HG02981 (cell line): ENCODE measurements at regions not wholly inside any gene's neighbourhood (a gene's known extent, or its start where the extent isn't known, plus 50 kb on each side); places are given as distances from the start of the nearest gene placed in this dataset.
"Not testable (repeated sequence)": the region's sequence is repeated elsewhere in the genome, so short reads cannot be mapped to it uniquely, and the experiment has no call there.

Source experiments
- ATAC-seq: cut with Tn5 transposase; IDR thresholded peaks from one replicate; pipeline ENCODE4 v1.9.1; 2021; ENCODE audit warnings: mild to moderate bottlenecking, moderate library complexity; ENCODE audit not compliant: unreplicated experiment

DNA sequence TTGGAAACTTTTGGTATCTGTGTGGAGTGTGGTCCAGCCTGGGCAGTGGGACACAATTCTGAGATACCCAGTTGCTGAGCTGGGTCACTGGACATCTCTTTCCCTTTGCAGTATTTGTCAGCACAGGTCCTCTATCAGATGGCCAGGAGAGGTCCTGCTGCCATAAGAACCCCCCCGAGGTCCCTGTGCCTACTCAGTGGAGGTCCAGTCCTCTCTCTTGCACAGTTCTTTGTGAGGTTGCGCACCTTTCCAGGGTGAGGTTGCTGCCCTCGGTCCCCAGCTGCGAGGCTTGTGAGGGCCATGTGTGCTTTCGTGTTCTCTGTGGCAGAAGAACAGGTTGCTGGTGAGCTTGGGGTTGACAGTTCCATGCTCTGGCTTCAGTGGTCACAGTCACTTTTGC, 320.6 kb downstream of the QKI start:
- no peak for ATAC-seq

DNA sequence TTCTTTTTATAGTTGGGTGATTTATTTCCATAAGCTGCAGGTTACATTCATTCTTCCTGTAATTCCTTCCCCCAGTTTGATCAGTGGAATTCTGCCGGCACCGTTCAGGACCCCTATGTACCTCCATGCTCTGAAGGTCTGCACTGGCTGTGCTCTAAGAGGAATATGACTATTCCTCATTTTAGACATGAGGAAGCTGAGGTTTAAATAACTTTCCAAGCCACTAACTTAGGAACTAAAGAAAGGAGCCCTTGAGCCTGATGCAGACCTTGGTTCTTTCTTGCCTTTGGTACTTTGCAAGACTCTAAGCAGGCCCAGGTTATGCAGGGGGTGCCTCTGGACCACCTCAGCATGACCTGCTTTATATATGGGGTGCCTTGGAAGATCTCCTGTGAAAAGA, 318.5 kb downstream of the QKI start:
- no peak for ATAC-seq

DNA sequence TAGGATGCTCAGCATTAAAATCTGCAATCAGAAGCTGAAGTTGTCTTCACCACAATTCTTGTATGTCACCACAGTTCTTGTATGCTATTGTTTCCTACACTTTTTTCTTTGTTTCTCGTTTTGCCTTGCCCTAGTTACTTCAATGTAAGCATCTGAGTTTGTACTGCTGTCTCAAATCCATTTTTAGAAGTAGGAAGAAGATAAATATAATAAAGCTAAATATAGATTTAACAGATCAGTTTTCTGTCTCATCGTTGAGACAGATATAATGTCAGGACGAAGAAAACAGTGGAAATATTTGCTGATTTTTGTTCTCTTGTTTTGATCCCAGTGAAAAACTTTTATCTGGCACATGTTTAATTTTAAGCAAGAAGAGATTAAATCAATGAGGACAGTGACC, 318.0 kb downstream of the QKI start:
- ATAC-seq: no peak

DNA sequence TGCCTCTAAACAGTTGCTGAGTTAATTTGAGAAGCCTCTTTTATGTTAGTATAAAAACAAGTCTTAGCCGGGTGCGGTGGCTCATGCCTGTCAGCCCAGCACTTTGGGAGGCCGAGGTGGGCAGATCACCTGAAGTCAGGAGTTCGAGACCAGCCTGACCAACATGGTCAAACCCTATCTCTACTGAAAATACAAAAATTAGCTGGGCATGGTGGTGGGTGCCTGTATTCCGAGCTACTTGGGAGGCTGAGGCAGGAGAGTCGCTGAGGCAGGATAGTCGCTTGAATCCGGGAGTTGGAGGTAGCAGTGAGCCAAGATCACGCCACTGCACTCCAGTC, 317.5 kb downstream of the QKI start:
- ATAC-seq: not testable (repeated sequence)

DNA sequence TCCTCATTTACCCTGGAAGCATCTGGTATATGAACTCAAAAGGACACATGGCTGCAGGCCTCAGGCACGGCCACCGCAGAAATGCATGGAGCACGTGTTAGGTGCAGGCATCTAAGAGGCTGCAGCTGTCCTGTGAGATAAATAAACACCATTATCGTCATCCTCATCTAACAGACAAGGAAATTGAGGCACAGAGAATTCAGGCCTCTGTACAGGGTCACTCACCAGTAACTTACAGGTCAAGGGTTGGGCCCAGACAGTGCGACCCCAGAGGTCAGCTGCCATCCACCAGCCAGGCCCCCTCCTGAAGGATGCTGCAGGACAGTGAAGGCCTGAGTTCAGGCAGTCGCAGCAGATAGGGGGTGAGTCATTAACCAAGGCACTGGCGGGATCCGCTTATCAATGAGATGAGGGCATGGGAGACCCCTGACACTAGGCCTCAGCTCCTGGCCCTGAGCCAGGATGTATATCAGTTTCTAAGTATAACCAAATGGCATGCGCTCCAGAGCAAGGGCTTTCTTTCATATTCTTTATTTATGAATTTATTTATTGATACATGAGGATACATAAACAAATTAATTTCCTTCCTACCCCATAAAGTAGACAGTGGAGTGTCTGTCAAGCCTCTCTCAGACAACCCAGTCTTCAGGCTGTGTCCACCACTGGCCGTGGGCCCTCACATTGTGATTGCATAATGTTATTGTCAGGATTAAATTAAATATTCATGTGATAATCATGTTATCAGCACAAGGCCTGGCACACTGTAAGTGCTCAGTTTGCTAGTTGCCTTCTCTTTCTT, 316.9 kb downstream of the QKI start:
- ATAC-seq: no peak

DNA sequence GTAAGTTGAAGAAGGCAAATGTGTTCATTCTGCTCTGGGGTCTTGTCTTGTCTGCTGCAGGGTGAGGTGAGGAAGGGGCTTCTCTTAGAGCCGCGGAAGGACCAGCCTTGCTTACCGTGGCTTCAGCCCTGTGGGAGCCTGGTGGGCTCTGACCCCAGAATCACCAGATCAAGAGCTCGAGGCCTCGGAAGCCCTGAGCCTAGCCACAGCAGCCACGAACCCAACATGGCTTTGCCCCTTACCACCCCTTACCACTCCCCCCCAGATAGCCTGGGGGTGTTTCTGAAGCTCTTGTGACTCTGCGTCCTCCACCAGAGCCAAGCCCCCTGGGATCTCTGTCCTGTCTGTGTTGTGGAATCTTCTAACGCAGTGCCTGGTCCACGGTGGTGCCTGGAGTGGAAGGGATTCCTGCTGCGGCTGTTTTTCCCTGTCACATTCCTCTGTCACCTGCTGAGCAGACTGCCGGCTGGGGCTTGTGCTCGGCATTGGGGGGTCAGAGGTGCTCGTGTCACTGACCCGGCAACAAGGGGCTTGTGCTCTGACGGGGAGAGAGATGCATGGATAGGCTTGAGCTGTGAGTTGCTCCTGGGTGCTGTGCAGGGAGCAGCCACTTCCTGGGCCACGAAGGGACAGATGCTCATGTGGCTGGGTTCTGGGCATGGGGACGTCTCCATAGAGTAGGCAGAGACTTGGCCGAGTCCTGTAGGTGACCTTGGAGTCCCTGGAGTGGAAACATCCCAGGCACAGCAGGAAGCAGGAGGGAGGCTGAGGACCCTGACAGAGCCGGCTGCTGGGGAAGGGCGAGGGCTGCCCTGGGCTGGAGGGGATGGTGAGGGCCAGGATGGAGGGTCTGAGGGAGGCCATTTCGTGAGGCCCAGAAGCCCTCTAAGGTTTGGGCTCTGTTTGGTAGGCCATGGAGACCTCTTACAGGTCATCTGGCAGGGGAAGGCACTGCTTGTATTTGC, 316.0 kb downstream of the QKI start:
- ATAC-seq: no peak

DNA sequence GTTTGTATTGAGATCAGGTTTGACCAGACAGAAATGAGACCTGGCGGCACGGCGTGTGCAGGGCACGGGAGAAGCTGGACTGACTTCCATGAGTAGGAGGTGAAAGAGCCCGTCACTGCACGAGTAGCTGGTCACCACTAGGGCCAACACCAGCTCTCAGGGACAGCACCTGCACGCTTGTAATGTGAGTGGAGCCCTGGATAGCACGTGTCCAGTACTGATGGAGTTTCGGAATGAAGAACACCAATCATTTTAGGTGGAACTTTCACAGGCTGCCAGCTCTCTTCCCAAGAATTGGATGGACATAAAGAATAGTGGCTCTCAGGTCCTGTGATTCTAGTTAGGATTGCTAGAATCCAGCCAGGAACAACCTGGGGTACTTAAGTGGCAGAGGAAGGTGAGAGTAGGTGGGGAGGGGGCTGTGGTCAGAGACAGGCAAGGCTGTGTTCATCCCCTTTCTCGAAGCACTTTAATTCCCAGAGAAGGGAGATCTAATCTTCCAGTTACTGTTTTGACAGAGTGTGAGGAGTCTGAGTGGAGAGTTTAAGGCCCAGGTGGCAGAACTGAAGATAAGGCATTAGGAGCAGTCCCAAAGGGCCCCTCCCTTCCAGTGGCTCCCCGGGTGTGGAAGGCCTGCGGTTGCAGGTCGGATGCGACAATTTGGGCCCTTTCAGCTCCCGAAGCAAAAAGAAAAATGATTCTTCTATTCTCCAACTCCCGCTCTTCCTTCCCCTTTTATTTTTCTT, 314.8 kb downstream of the QKI start:
- ATAC-seq: no peak

DNA sequence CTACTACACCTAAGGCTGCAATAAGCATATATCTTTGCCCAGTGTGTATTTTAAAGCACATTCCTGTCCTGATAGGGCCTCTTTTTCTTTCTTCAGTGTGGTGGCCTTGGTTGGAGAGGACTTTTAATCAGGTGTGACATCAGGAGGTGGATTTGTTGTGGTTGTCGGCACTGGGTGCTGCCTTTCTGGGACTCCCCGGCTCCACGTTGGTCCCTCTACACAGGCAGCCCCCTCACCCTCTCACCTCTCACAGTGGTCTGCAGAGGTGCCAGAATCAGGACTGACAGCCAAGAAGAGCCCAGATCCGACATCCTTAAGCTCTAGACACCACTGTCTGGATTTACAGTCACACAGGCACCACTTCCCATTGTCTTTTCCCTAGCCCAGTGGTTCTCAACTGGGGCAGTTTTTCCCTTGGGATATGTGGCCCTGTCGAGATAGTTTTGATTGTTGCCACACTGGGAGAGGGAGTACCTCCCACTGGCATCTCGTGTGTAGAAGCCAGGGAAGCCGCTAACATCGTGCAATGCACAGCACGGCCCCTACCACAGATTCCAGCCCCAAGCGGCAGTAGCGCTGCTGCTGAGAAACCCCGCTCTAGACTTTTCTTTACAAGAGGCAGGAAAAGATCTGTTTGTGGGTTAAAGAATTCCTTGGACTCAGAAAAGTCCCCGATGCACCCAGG, 314.1 kb downstream of the QKI start:
- ATAC-seq: no peak

DNA sequence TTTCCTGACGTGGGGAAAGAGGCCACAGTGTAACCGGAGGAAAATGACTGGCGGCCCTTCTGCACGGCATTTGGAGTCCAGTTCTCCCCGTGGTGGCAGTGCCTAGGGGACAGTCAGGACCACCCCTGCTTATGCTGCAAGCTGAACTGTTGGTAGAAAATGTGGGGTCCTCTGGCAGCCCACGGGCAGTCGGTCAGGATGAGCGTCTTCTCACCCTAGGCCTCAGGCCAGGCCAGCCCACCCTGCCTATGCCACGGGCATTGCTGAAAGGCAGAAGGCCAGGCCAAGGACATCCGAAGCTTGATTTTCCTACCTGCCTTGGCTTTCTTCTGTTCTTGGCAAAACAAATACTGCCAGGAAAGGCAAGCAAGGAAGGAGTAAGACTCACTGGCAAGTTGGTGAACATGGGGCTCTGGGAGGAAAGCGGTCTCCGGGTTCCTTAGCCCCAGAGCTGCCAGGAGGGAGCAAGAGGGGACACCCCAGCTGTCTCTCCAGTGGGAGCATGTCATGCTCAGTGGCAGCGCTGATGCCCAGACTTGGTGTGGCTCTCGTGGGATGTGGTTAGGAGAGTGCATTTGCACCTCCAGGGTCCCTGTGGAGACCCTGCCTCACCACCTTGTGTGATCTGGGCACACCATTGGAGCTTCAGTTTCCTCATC, 311.6 kb downstream of the QKI start:
- ATAC-seq: no peak

DNA sequence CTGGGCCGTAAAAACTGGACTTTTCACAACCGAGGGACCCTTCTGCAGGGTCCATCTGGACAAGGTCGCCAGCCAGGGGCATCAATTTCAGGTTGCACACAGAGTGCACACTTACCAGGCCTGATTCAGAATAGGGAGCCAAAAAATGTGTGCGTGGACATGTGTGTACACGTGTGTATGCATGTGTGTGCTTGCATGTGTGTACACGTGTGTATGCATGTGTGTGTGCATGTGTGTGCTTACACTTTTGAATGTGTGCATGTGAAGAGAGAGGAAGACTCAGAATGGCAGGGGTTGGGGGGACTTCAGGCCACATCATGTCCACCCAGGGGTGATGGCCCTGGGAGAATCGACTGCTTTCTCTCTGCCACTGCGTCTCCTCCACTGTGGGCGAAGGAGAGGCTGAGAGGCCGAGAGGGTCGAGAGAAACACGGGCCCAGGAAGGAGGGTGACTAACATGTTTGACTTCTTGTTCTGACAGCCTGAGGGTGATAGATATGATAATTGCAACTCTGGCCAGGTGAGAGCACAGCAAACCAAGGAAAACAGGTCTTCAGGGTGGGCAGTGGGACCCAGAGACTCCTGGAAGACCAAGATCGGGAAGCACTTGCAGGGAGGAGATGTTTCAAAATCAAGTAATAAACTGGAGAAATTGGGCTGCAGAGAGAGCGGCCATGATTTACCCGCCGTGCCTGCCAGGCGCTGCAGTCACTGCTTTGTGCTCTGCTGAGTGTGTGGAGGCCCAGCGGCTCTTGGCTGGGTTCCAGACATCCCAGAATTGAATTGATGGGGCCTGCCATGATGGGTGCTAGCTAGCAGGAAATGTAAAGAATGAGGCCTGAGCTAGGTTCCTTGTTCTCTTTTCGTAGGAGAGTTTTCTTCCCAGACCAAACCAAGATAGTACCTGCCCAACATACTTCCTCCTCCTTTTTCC, 310.8 kb downstream of the QKI start:
- ATAC-seq: no peak

DNA sequence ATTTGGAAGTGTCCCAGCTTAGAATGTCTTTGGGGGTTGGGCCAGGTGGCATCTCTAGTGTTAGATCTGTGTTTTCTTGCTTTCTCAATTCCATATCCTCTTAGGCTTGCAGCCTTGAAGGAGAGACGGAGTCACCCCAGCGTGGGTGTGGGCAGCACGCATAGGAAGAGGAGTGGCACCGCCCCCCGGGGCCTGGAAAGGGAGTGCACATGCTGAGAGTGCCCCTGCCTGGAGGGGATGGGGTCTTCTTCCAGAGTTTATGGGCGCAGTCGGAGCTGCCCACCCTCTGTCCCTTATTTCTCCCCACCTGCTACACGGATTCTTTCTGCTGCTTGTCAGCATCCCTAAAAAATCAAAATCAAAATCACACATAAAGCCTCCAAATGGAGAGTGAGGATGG, 309.7 kb downstream of the QKI start:
- ATAC-seq: no peak

DNA sequence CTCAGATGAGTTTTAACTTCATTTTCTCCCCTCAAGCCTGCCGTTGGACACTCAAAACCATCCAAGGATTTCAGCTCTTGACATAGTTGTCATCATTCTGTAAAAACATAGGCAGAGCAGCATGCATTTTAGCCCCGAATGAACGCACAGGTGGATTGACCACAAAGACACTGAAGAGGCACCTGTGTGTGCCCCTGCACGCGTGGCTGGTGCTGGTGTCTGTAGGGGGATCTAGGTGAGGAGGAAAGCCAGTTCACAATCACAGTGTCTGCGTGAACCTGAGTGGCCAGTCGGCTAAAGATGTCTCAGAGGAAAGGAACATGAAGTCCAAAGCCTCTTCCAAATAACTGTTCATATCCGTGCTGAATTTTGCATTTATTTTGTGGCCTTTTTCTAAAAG, 309.2 kb downstream of the QKI start:
- no peak for ATAC-seq

DNA sequence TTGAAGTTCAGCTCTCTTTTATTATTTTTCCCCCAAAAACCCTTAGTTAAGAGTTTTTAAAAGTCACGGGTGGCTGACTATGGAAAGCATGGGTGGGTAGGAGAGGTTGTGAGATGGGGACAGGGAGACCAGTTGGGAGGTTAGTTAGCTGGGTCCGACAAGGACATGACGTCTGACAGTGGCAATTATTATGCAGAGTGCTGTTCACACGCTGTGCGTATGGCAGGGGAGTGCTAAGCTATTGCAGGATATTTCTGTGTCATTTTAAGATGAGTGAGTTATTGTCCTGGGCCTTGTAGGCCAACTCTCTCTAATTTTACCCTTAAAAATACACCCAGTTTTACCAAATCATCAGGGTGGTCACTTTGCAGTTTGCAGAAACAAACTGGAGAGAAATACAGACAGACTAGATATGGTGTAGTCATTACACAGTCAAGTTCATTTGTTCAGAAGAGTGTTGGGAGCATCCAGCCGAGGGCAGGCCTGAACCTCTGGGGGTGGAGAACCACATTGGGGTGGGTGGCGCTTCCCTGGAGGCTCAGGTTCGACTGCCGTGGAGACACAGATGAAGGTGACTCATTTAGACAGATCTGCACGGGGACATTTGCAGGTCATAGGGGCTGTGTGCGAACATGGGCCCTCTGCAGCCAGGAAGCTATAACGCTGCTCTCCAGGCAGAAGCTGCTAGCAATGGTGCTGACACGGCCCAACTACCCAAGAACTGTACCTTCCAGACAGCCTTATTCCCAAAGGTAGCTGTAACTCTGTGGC, 307.6 kb downstream of the QKI start:
- no peak for ATAC-seq

DNA sequence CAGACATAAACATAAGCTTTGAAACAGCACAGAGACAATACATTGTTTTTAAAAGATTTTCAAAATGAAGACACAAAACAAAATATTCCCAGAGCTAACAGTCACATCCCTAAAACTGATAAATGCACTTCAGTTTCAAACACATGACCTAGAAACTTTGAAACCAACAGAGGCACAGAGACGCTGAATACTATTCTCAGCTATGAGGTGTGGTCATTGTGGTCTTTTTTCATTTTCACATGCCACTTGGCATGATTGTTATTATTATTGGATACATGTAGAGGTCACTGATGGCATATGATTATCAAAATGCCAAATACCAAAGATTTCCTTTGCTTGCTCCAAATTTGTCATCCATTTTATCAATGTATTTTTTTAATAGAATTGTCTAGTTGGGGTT, 306.9 kb downstream of the QKI start:
- ATAC-seq: no peak

DNA sequence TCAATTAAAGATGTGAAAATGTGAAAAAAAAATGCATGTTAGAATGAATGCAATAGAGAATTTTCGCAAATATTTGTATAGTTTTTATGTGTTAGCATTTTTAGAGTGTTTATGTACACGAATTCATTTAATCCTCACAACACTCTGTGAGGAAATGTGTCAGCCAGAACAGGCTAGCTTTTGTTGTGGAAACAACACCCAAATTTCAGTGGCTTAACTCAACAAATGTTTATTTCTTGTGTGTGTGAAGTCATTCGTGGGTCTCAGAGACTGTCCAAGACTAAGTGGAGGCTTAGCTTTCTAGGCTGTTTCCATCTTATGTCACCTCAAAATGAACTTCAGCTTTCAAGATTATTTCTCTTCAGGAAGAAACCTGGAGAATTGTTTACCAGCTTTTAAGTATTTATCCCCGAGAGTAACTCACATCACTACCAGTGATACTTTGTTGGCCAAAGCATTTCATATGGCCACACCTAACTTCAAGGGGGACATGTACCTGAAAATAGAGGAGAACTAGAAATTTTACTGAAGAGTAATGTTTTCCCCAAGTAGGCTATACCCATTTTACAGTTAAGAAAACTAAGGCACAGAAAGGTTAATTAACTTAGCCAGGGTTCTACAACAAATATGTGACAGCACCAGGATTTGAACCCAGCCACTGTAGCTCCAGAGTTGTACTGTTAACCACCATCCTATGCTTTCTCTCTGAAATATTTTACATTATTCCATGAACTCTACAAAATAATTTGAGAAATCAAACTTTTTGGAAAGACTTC, 306.1 kb downstream of the QKI start:
- no peak for ATAC-seq

DNA sequence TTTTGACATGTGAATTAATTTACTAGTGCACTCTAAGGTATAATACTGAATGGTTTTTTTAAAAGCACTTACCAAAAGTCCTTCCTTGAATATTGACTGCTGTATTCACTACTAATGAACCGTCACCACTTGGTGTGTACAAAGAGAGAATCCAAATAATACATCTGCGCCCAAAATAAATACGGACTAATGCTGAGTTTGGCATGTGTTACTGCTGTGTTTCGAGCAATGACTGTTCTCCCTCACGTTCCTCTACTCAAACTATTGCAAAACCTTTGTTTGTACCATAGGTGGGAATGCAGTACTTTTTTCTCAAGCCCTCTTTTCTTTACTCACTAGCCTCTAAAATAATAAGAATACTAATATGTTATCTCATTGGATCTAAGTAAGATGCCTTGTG, 305.5 kb downstream of the QKI start:
- no peak for ATAC-seq

DNA sequence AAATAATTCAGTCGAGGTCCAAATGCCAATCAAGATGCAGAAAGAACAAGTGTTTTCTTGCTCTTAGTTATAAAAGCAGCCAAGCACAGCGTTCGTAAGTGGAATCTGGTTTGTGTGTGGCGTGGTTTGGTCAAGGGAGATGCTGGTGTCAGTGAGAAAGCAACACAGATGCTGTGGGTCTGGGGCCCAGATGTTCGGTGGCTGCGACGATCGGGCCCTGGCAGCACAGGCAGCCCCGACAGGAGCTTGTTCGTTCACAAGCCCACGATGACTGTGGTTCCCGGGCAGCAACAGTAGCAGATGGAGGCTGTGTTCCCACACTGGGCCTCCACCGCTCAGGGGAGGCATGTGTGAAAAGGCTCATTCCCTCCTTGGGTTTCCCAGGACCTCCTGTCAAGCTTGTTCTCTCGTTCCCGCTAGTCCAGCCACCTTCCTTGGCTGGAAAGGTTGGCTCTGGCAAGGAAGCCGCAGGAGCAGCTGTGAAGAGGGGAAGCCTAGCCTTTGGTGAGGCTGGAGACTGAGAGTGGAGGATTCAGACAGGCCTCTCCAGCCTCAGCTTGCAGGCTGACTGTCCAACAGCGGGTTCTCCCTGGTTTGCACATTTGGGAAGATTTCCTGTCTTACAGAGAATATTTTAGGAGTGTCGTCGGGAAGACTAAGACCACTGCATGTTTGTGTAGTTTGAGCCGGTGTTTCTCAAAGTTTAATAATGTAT, 304.7 kb downstream of the QKI start:
- no peak for ATAC-seq
